Neural cell (in vitro differentiated cells): ENCODE measurements at regions not wholly inside any gene's neighbourhood (a gene's known extent, or its start where the extent isn't known, plus 50 kb on each side); places are given as distances from the start of the nearest gene placed in this dataset.

Source experiments
- H2AFZ ChIP-seq: fragments of 200-600, 300-800 bp; sonication (generic), shearing (Covaris generic); 2 replicates; pipeline ENCODE4 v1.6.0; 2014; ENCODE audit warnings: low read depth, mild to moderate bottlenecking, antibody characterized with exemption, low read length, moderate library complexity
- H3F3A ChIP-seq: fragments of 200-600 bp; shearing (Covaris generic); 2 replicates; pipeline ENCODE4 v1.6.1; 2016; ENCODE audit warnings: mild to moderate bottlenecking, moderate library complexity, mixed read lengths, antibody characterized with exemption, low read length; ENCODE audit not compliant: insufficient read depth, poor library complexity, severe bottlenecking
- H3K27ac ChIP-seq: fragments of 200-600, 300-800 bp; sonication (generic), shearing (Covaris generic); 2 replicates; pipeline ENCODE4 v1.5.1; 2014; ENCODE audit warnings: mild to moderate bottlenecking, low read length, moderate library complexity
- H3K27me3 ChIP-seq: fragments of 300-800, 200-600 bp; sonication (generic), shearing (Covaris generic); 2 replicates; pipeline ENCODE4 v1.6.0; 2014; ENCODE audit warnings: mild to moderate bottlenecking, low read depth, low read length, moderate library complexity; ENCODE audit not compliant: insufficient read depth
- H3K36me3 ChIP-seq: fragments of 300-800, 200-600 bp; sonication (generic), shearing (Covaris generic); 2 replicates; pipeline ENCODE4 v1.5.1; 2014; ENCODE audit warnings: mild to moderate bottlenecking, antibody characterized with exemption, low read length, moderate library complexity; ENCODE audit not compliant: insufficient read depth
- H3K4me2 ChIP-seq: fragments of 300-800, 200-600 bp; sonication (generic), shearing (Covaris generic); 2 replicates; pipeline ENCODE4 v1.6.0; 2014; ENCODE audit warnings: mild to moderate bottlenecking, low read length
- H3K4me3 ChIP-seq: fragments of 300-800, 200-600 bp; sonication (generic), shearing (Covaris generic); 2 replicates; pipeline ENCODE4 v1.5.1; 2014; ENCODE audit warnings: mild to moderate bottlenecking, low read length, moderate library complexity
- H3K79me2 ChIP-seq: fragments of 200-600 bp; shearing (Covaris generic); replicated peaks from 2 replicates; pipeline ENCODE4 v1.6.0; 2014; ENCODE audit warnings: mild to moderate bottlenecking, low read length, moderate library complexity; ENCODE audit not compliant: insufficient read depth
- H3K9ac ChIP-seq: fragments of 300-800, 200-600 bp; sonication (generic), shearing (Covaris generic); 2 replicates; pipeline ENCODE4 v1.6.1; 2016; ENCODE audit warnings: mild to moderate bottlenecking, low read length, mixed read lengths
- H3K9me2 ChIP-seq: fragments of 200-600 bp; shearing (Covaris generic); 2 replicates; pipeline ENCODE4 v1.6.1; 2016; ENCODE audit warnings: mild to moderate bottlenecking, low read length, mixed read lengths; ENCODE audit not compliant: insufficient read depth
- H3K9me3 ChIP-seq: fragments of 200-600, 300-800 bp; sonication (generic), shearing (Covaris generic); 2 replicates; pipeline ENCODE4 v1.6.1; 2016; ENCODE audit warnings: mild to moderate bottlenecking, mixed run types, low read length, moderate library complexity, mixed read lengths
- H4K20me1 ChIP-seq: fragments of 200-600 bp; shearing (Covaris generic); 2 replicates; pipeline ENCODE4 v1.6.1; 2016; ENCODE audit warnings: mild to moderate bottlenecking, mixed run types; ENCODE audit not compliant: insufficient read depth
- CTCF ChIP-seq: fragments of 450-650 bp; IDR thresholded peaks from 2 replicates; pipeline ENCODE4 v1.5.1; 2014; ENCODE audit warnings: antibody characterized with exemption, mild to moderate bottlenecking, moderate library complexity; ENCODE audit not compliant: poor library complexity, severe bottlenecking
- EP300 ChIP-seq: fragments of 450-650 bp; conservative IDR thresholded peaks from 2 replicates; pipeline ENCODE4 v1.6.1; 2014; ENCODE audit warnings: antibody characterized with exemption, mild to moderate bottlenecking, moderate library complexity; ENCODE audit not compliant: poor library complexity, severe bottlenecking
- EZH2 ChIP-seq: fragments of 200-600, 300-800 bp; shearing (Covaris generic), sonication (generic); IDR thresholded peaks from 2 replicates; pipeline ENCODE4 v1.6.1; 2014; ENCODE audit warnings: antibody characterized with exemption, low read length, borderline replicate concordance, mild to moderate bottlenecking; ENCODE audit not compliant: insufficient read depth, poor library complexity, severe bottlenecking
- MXI1 ChIP-seq: fragments of 450-650 bp; conservative IDR thresholded peaks from 2 replicates; pipeline ENCODE4 v1.6.1; 2014; ENCODE audit warnings: antibody characterized with exemption, mild to moderate bottlenecking; ENCODE audit not compliant: poor library complexity, severe bottlenecking
- POLR2AphosphoS5 ChIP-seq: IDR thresholded peaks from 2 replicates; pipeline ENCODE4 v1.6.1; 2012
- RAD21 ChIP-seq: fragments of 450-650 bp; conservative IDR thresholded peaks from 2 replicates; pipeline ENCODE4 v1.6.1; 2014; ENCODE audit warnings: antibody characterized with exemption, mild to moderate bottlenecking, moderate library complexity
- REST ChIP-seq: IDR thresholded peaks from 2 replicates; pipeline ENCODE4 v1.6.1; 2012; ENCODE audit warnings: borderline replicate concordance
- SMC3 ChIP-seq: fragments of 450-650 bp; conservative IDR thresholded peaks from 2 replicates; pipeline ENCODE4 v1.6.1; 2014; ENCODE audit warnings: antibody characterized with exemption, mild to moderate bottlenecking, moderate library complexity; ENCODE audit not compliant: poor library complexity
- TAF1 ChIP-seq: IDR thresholded peaks from 2 replicates; pipeline ENCODE4 v1.6.1; 2012; ENCODE audit warnings: low read depth

GRCh38 chr7:19407270-19407669 is 262.0 kb upstream of the FERD3L start:
- H3F3A ChIP-seq = no peaks in the 10 kb centered on the region
- no peaks in the 10 kb centered on the region for H4K20me1 ChIP-seq
- no peaks in the 10 kb centered on the region for H3K27me3 ChIP-seq
- H3K9ac ChIP-seq = no peak overlapping the region
- no peaks in the 10 kb centered on the region for H3K9me3 ChIP-seq
- H3K4me2 ChIP-seq = no peak overlapping the region
- no peak overlapping the region for H2AFZ ChIP-seq
- no peaks in the 10 kb centered on the region for H3K9me2 ChIP-seq
- TF ChIP-seq EP300 (no peak), POLR2AphosphoS5 (no peak), SMC3 (no peak), RAD21 (no peak), EZH2 (no peak), TAF1 (no peak), MXI1 (no peak), REST (no peak), CTCF (no peak)
- H3K79me2 ChIP-seq = no peaks in the 10 kb centered on the region
- H3K4me3 ChIP-seq = no peak overlapping the region
- no peak overlapping the region for H3K27ac ChIP-seq
- H3K36me3 ChIP-seq = no peaks in the 10 kb centered on the region

GRCh38 chr7:19405541-19405940 is 260.3 kb upstream of the FERD3L start:
- Histone ChIP-seq H3K9me3 (no peaks in the 10 kb centered on the region), H3K9ac (no peak overlapping the region), H3K4me3 (no peak overlapping the region), H3K9me2 (no peaks in the 10 kb centered on the region), H3K36me3 (no peaks in the 10 kb centered on the region), H3K79me2 (no peaks in the 10 kb centered on the region), H2AFZ (no peak overlapping the region), H3F3A (no peaks in the 10 kb centered on the region), H4K20me1 (no peaks in the 10 kb centered on the region), H3K27ac (no peak overlapping the region), H3K27me3 (no peaks in the 10 kb centered on the region), H3K4me2 (no peak overlapping the region)
- TF ChIP-seq TAF1 (no peak), REST (no peak), EZH2 (no peak), CTCF (no peak), SMC3 (no peak), MXI1 (no peak), EP300 (no peak), RAD21 (no peak), POLR2AphosphoS5 (no peak)
